LNCaP clone FGC (cell line): ENCODE measurements at regions not wholly inside any gene's neighbourhood (a gene's known extent, or its start where the extent isn't known, plus 50 kb on each side); places are given as distances from the start of the nearest gene placed in this dataset.

Source experiments
- DNase-seq: peaks from one replicate; pipeline ENCODE4 v3.0.0-alpha.2; 2011; ENCODE audit warnings: low read depth
- H3K4me3 ChIP-seq: 2 replicates; pipeline ENCODE4 v1.5.1; 2011; ENCODE audit warnings: mild to moderate bottlenecking, low read depth, low read length, control low read depth
- CTCF ChIP-seq: IDR thresholded peaks from 2 replicates; pipeline ENCODE4 v1.5.1; 2012; ENCODE audit warnings: mild to moderate bottlenecking; ENCODE audit not compliant: control insufficient read depth, insufficient read depth; ENCODE audit errors: extremely low read depth

- DNase-seq: no peak
- H3K4me3 ChIP-seq: peak overlapping the region; percentile 56
- no peak for TF ChIP-seq CTCF
These were observed 178.2 kb downstream of the IGLL1 start for GRCh38 chr22:23401910-23402274.

- peak overlapping the region; percentile 56; the same call in 1 of the 2 replicates for H3K4me3 ChIP-seq
- DNase-seq: no peak
- no peak for TF ChIP-seq CTCF
These were observed 178.8 kb downstream of the IGLL1 start for GRCh38 chr22:23401111-23401909.

- no peak for TF ChIP-seq CTCF
- no peak for DNase-seq
These were observed 179.7 kb downstream of the IGLL1 start for GRCh38 chr22:23400286-23400981.

DNA sequence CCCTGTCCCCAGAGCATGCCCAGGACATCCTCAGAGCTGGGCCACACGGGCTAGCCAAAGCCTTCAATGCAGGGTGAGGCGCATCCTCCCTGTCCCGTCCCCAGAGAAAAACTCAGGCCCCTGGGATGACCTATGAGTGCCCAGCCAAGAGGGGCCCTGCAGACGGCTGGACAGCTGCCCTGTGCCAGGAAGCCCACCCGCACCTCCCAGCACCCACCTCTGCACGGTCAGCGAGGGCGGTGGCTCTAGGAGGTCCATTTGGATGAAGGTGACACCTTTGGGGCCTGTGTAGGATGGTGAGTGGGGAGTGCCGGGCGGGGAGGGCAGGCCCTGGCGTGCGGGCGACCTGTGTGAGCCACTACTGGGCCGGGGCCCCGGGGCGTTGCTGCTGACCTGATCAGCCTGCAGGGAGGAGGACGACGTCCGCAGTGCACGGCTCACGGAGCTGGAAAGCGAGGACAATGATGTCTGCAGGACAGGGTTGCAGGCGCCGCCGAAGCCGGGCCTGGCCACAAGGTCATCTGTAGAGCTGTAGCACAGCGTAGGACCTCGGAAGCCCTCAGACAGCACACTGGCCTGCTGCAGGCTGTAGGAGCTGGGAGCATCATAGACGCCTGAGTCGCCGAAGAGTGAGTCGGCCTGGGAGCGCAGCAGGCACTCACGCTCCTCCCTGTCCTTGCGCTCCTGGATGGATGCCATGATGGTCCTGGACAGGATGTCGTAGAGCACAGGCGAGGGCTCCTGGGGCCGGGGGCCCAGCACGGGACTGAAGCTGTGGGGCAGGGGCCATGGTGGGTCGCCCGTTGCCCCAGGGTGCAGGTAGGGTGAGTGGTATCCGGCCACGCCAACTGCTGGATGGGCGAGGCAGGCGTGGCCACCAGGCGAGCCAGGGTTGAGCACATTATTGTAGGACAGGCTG, 180.5 kb downstream of the IGLL1 start:
- no peak overlapping the region for H3K4me3 ChIP-seq
- no peak for TF ChIP-seq CTCF
- no peak for DNase-seq

More at GRCh38 chr22:23400286-23400981, 179.7 kb downstream of the IGLL1 start:
- no peak overlapping the region for H3K4me3 ChIP-seq

DNA sequence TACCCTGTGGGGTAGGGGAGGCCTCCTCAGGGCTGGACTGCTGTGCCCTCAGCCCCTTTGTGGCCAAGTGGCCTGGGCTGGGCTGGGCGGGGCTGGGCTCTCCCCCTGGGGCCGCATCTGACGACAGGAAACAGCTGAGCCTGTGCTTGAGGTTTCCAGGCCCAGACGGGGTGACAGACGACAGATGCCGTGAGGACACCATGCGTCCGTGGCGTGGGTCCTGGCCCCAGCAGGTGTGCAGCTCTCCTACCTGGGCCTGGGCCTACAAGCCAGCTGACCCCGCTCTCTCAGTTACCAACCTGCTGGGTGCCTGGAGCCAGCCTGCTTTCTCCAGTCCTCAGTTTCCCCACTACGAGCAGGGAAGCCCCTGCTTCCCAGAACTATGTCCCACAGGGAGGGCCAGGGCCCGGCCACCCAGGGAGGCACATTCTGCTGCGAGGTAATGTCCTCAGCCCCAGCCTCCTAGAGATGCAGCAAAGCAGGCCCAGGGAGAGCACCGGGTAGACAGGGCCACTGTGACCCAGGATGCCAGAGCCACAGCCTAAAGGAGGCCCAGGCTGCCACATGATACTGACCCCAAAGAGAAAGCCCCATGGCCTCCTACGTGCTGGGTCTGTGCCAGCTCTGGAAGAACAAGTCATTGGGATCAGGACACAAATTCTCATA, 181.3 kb downstream of the IGLL1 start:
- no peak for DNase-seq
- H3K4me3 ChIP-seq: no peak overlapping the region
- no peak for TF ChIP-seq CTCF
